NT2/D1 (cell line): ENCODE measurements at regions not wholly inside any gene's neighbourhood (a gene's known extent, or its start where the extent isn't known, plus 50 kb on each side); places are given as distances from the start of the nearest gene placed in this dataset.

ENCODE experiments used
- DNase-seq: peaks from one replicate; pipeline ENCODE4 v3.0.0-alpha.2; 2011; ENCODE audit warnings: low read depth, low spot score
- H3K27me3 ChIP-seq: 2 replicates; pipeline ENCODE4 v1.6.0; 2011; ENCODE audit warnings: mild to moderate bottlenecking; ENCODE audit not compliant: insufficient read length, insufficient read depth
- H3K36me3 ChIP-seq: 2 replicates; pipeline ENCODE4 v1.6.1; 2011; ENCODE audit warnings: mild to moderate bottlenecking, low read length, mixed read lengths; ENCODE audit not compliant: insufficient read depth, insufficient read length
- H3K4me1 ChIP-seq: 2 replicates; pipeline ENCODE4 v1.5.1; 2011; ENCODE audit not compliant: insufficient read depth, insufficient read length
- H3K4me3 ChIP-seq: 2 replicates; pipeline ENCODE4 v1.5.1; 2011; ENCODE audit warnings: low read depth; ENCODE audit not compliant: insufficient read length
- H3K9ac ChIP-seq: 2 replicates; pipeline ENCODE4 v1.6.0; 2011; ENCODE audit warnings: low read depth; ENCODE audit not compliant: insufficient read length
- H3K9me3 ChIP-seq: 2 replicates; pipeline ENCODE4 v1.5.1; 2011; ENCODE audit warnings: mild to moderate bottlenecking, low read length; ENCODE audit not compliant: insufficient read depth
- SUZ12 ChIP-seq: IDR thresholded peaks from 2 replicates; pipeline ENCODE4 v1.6.1; 2011; ENCODE audit not compliant: insufficient read length, insufficient read depth; ENCODE audit errors: extremely low read depth
- YY1 ChIP-seq: IDR thresholded peaks from 2 replicates; pipeline ENCODE4 v1.6.1; 2011; ENCODE audit not compliant: insufficient read length, insufficient read depth
- ZNF274 ChIP-seq: IDR thresholded peaks from 2 replicates; pipeline ENCODE4 v1.6.1; 2011; ENCODE audit warnings: mild to moderate bottlenecking, low read depth, low read length

- Histone ChIP-seq H3K27me3 (no peaks in the 10 kb centered on the region), H3K9ac (no peak overlapping the region)
Measured at GRCh38 chrX:125395626-125396025, 76.0 kb downstream of the TEX13C start.

GRCh38 chrX:125398959-125399440 is 79.3 kb downstream of the TEX13C start:
- Histone ChIP-seq H3K36me3 (no peaks in the 10 kb centered on the region), H3K4me1 (no peaks in the 10 kb centered on the region), H3K9ac (no peak overlapping the region), H3K4me3 (no peak overlapping the region), H3K27me3 (no peaks in the 10 kb centered on the region), H3K9me3 (no peaks in the 10 kb centered on the region)
- no peak for TF ChIP-seq SUZ12
- TF ChIP-seq YY1, result no peak
- no peak for DNase-seq

More at GRCh38 chrX:125395626-125396025, 76.0 kb downstream of the TEX13C start:
- no peaks in the 10 kb centered on the region for H3K4me1 ChIP-seq
- DNase-seq, result no peak
- TF ChIP-seq SUZ12 (no peak), ZNF274 (no peak), YY1 (no peak)
- H3K36me3 ChIP-seq, result no peaks in the 10 kb centered on the region
- H3K4me3 ChIP-seq, result no peak overlapping the region
- no peaks in the 10 kb centered on the region for H3K9me3 ChIP-seq

GRCh38 chrX:125402807-125403206 is 83.1 kb downstream of the TEX13C start:
- no peaks in the 10 kb centered on the region for H3K4me1 ChIP-seq
- DNase-seq, result no peak
- H3K9ac ChIP-seq, result no peak overlapping the region
- H3K4me3 ChIP-seq, result no peak overlapping the region
- TF ChIP-seq ZNF274 (no peak), YY1 (no peak), SUZ12 (no peak)
- H3K9me3 ChIP-seq, result no peaks in the 10 kb centered on the region
- no peaks in the 10 kb centered on the region for H3K27me3 ChIP-seq
- H3K36me3 ChIP-seq, result no peaks in the 10 kb centered on the region

- no peaks in the 10 kb centered on the region for H3K27me3 ChIP-seq
- H3K36me3 ChIP-seq, result no peaks in the 10 kb centered on the region
- H3K9me3 ChIP-seq, result no peaks in the 10 kb centered on the region
- no peak overlapping the region for H3K9ac ChIP-seq
- TF ChIP-seq YY1 (no peak), ZNF274 (no peak), SUZ12 (no peak)
- DNase-seq, result no peak
- H3K4me3 ChIP-seq, result no peak overlapping the region
- H3K4me1 ChIP-seq, result no peaks in the 10 kb centered on the region
Measured at GRCh38 chrX:125404667-125405160, 85.0 kb downstream of the TEX13C start.

GRCh38 chrX:125405339-125405738 is 85.7 kb downstream of the TEX13C start:
- Histone ChIP-seq H3K9me3 (no peaks in the 10 kb centered on the region), H3K4me3 (no peak overlapping the region), H3K36me3 (no peaks in the 10 kb centered on the region), H3K27me3 (no peaks in the 10 kb centered on the region), H3K4me1 (no peaks in the 10 kb centered on the region), H3K9ac (no peak overlapping the region)
- TF ChIP-seq SUZ12, result no peak
- TF ChIP-seq ZNF274, result no peak
- TF ChIP-seq YY1, result no peak
- DNase-seq, result no peak

GRCh38 chrX:125407314-125407713 is 87.6 kb downstream of the TEX13C start:
- no peak for DNase-seq
- Histone ChIP-seq H3K27me3 (no peaks in the 10 kb centered on the region), H3K4me1 (no peaks in the 10 kb centered on the region), H3K4me3 (no peak overlapping the region), H3K9ac (no peak overlapping the region), H3K9me3 (no peaks in the 10 kb centered on the region), H3K36me3 (no peaks in the 10 kb centered on the region)
- TF ChIP-seq SUZ12, result no peak
- no peak for TF ChIP-seq ZNF274
- no peak for TF ChIP-seq YY1

- Histone ChIP-seq H3K36me3 (no peaks in the 10 kb centered on the region), H3K4me1 (no peaks in the 10 kb centered on the region), H3K9me3 (no peaks in the 10 kb centered on the region), H3K4me3 (no peak overlapping the region), H3K27me3 (no peaks in the 10 kb centered on the region), H3K9ac (no peak overlapping the region)
- no peak for TF ChIP-seq YY1
- TF ChIP-seq ZNF274, result no peak
- DNase-seq, result no peak
Measured at GRCh38 chrX:125420809-125421208, 101.1 kb downstream of the TEX13C start.
